C4-2B (cell line): ENCODE measurements at regions not wholly inside any gene's neighbourhood (a gene's known extent, or its start where the extent isn't known, plus 50 kb on each side); places are given as distances from the start of the nearest gene placed in this dataset.

ENCODE experiments used
- ZFX ChIP-seq: fragments of 450-650 bp; IDR thresholded peaks from 2 replicates; pipeline ENCODE4 v1.6.1; 2017
- TF ChIP-seq, protein P1 (sequence below): fragments of 450-650 bp; conservative IDR thresholded peaks from 2 replicates; pipeline ENCODE4 v1.5.1; 2017; ENCODE audit warnings: mild to moderate bottlenecking

DNA sequence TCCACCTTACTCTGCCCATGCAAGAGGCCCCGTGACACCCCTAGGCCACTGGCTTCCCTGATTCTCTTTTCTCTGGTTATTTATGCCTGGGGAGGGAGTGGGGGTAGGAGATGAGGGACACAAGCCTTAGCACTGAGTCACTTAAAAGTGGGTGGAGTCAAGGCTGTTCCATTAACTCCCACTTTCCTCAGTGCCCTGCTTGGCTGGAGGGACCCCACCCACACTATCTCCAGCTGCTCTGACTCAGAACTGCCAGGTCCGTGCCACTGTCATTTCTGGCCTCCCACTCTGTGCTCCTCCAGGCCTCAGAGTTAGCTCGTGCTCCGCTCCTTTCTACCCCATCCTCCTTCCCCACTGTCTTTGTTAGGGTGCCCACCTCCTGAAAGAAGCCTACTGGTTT is 113.4 kb upstream of the UQCRFS1 start:
- TF ChIP-seq, protein P1, sequence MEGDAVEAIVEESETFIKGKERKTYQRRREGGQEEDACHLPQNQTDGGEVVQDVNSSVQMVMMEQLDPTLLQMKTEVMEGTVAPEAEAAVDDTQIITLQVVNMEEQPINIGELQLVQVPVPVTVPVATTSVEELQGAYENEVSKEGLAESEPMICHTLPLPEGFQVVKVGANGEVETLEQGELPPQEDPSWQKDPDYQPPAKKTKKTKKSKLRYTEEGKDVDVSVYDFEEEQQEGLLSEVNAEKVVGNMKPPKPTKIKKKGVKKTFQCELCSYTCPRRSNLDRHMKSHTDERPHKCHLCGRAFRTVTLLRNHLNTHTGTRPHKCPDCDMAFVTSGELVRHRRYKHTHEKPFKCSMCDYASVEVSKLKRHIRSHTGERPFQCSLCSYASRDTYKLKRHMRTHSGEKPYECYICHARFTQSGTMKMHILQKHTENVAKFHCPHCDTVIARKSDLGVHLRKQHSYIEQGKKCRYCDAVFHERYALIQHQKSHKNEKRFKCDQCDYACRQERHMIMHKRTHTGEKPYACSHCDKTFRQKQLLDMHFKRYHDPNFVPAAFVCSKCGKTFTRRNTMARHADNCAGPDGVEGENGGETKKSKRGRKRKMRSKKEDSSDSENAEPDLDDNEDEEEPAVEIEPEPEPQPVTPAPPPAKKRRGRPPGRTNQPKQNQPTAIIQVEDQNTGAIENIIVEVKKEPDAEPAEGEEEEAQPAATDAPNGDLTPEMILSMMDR = no peak
- TF ChIP-seq ZFX = no peak
